HEK293 (cell line): ENCODE measurements at regions not wholly inside any gene's neighbourhood (a gene's known extent, or its start where the extent isn't known, plus 50 kb on each side); places are given as distances from the start of the nearest gene placed in this dataset.
"Not testable (repeated sequence)": the region's sequence is repeated elsewhere in the genome, so short reads cannot be mapped to it uniquely, and the experiment has no call there.

Experiments used
- CTCF ChIA-PET: fragments of 350-600 bp; formaldehyde crosslinking; extraction: SDS; loops from one replicate; lab custom pipeline; 2021; ENCODE audit warnings: antibody characterized with exemption; lab: Yijun Ruan, JAX
- POLR2A ChIA-PET: fragments of 300-600 bp; formaldehyde crosslinking; extraction: SDS; loops from one replicate; lab custom pipeline; 2020; ENCODE audit warnings: antibody characterized with exemption, inconsistent platforms; lab: Yijun Ruan, JAX
- H3K27ac ChIP-seq: fragments of 200-500 bp; sonication (Bioruptor generic); 2 replicates; pipeline ENCODE4 v1.5.1; 2014; ENCODE audit warnings: low read depth, low read length, control low read depth, inconsistent platforms; ENCODE audit errors: extremely low read depth
- H3K36me3 ChIP-seq, 2 experiments: fragments of 200-500 bp in 1 of 2; sonication (Bioruptor generic) in 1 of 2; 1 replicate in 1 of 2; 2 replicates in 1 of 2; pipeline ENCODE4 v1.5.1; 2014 to 2017; ENCODE audit warnings: inconsistent platforms in 2 of 2, low read length in 2 of 2; ENCODE audit not compliant: control insufficient read depth in 2 of 2, insufficient read depth in 1 of 2
- H3K4me1 ChIP-seq: fragments of 200-500 bp; sonication (Bioruptor generic); 2 replicates; pipeline ENCODE4 v1.5.1; 2014; ENCODE audit warnings: mild to moderate bottlenecking, low read length, inconsistent platforms; ENCODE audit not compliant: control insufficient read depth, insufficient read depth
- H3K4me3 ChIP-seq: 2 replicates; pipeline ENCODE4 v1.5.1; 2011; ENCODE audit warnings: low read depth, mild to moderate bottlenecking, control low read depth, low read length, moderate library complexity
- H3K9me3 ChIP-seq: fragments of 200-500 bp; sonication (Bioruptor generic); 2 replicates; pipeline ENCODE4 v1.5.1; 2014; ENCODE audit warnings: low read depth, low read length, inconsistent platforms; ENCODE audit not compliant: control insufficient read depth, insufficient read depth
- GLI2 ChIP-seq: fragments of 450-650 bp; formaldehyde crosslinking; IDR thresholded peaks from 2 replicates; pipeline ENCODE4; 2017; ENCODE audit warnings: missing biosample characterization, missing genetic modification characterization, low read depth, borderline replicate concordance
- GLIS1 ChIP-seq: fragments of 450-650 bp; formaldehyde crosslinking; IDR thresholded peaks from 2 replicates; pipeline ENCODE4 v1.5.1; 2016; ENCODE audit warnings: missing biosample characterization, missing genetic modification characterization
- HOXC10 ChIP-seq: sonication (generic); formaldehyde crosslinking; IDR thresholded peaks from 2 replicates; pipeline ENCODE4 v1.8.1; 2023; ENCODE audit warnings: mild to moderate bottlenecking, missing genetic modification reagents
- KLF10 ChIP-seq: fragments of 450-650 bp; IDR thresholded peaks from 2 replicates; pipeline ENCODE4 v1.5.1; 2018; ENCODE audit warnings: missing biosample characterization, mild to moderate bottlenecking, missing genetic modification characterization
- PRDM1 ChIP-seq: fragments of 450-650 bp; formaldehyde crosslinking; IDR thresholded peaks from 2 replicates; pipeline ENCODE4; 2016; ENCODE audit warnings: missing biosample characterization, missing genetic modification characterization
- REPIN1 ChIP-seq: fragments of 450-650 bp; formaldehyde crosslinking; IDR thresholded peaks from 2 replicates; pipeline ENCODE4 v1.5.1; 2017; ENCODE audit warnings: missing biosample characterization, missing genetic modification characterization, low read depth
- SETDB1 ChIP-seq: IDR thresholded peaks from one replicate; pipeline ENCODE4 v1.6.1; 2017; ENCODE audit warnings: mild to moderate bottlenecking, low read length, moderate library complexity, mixed read lengths; ENCODE audit not compliant: insufficient read length
- SP2 ChIP-seq: fragments of 450-650 bp; formaldehyde crosslinking; IDR thresholded peaks from 2 replicates; pipeline ENCODE4 v1.5.1; 2016; ENCODE audit warnings: missing biosample characterization, missing genetic modification characterization
- TRIM28 ChIP-seq: IDR thresholded peaks from 2 replicates; pipeline ENCODE4 v1.6.1; 2011; ENCODE audit warnings: low read length, control low read depth, borderline replicate concordance
- WT1 ChIP-seq: fragments of 450-650 bp; formaldehyde crosslinking; IDR thresholded peaks from 2 replicates; pipeline ENCODE4 v1.5.1; 2016; ENCODE audit warnings: missing biosample characterization, missing genetic modification characterization
- ZBTB20 ChIP-seq: fragments of 450-650 bp; formaldehyde crosslinking; IDR thresholded peaks from 2 replicates; pipeline ENCODE4 v1.5.1; 2016; ENCODE audit warnings: missing biosample characterization, missing genetic modification characterization
- ZFP3 ChIP-seq: fragments of 450-650 bp; formaldehyde crosslinking; IDR thresholded peaks from 2 replicates; pipeline ENCODE4 v1.5.1; 2016; ENCODE audit warnings: low read depth, missing biosample characterization, missing genetic modification characterization
- ZFP37 ChIP-seq: fragments of 450-650 bp; formaldehyde crosslinking; IDR thresholded peaks from 2 replicates; pipeline ENCODE4 v1.5.1; 2016; ENCODE audit warnings: missing biosample characterization, missing genetic modification characterization
- ZIC2 ChIP-seq: fragments of 450-650 bp; formaldehyde crosslinking; IDR thresholded peaks from 2 replicates; pipeline ENCODE4 v1.5.1; 2016; ENCODE audit warnings: missing biosample characterization, missing genetic modification characterization
- ZNF248 ChIP-seq: fragments of 450-650 bp; formaldehyde crosslinking; IDR thresholded peaks from 2 replicates; pipeline ENCODE4 v1.5.1; 2017; ENCODE audit warnings: missing biosample characterization, missing genetic modification characterization
- ZNF624 ChIP-seq: fragments of 450-650 bp; formaldehyde crosslinking; IDR thresholded peaks from 2 replicates; pipeline ENCODE4 v1.5.1; 2017; ENCODE audit warnings: missing biosample characterization, missing genetic modification characterization
- ZNF658 ChIP-seq: fragments of 450-650 bp; formaldehyde crosslinking; IDR thresholded peaks from 2 replicates; pipeline ENCODE4; 2016; ENCODE audit warnings: missing biosample characterization, missing genetic modification characterization
- TF ChIP-seq, protein P1 (sequence below): fragments of 450-650 bp; formaldehyde crosslinking; IDR thresholded peaks from 2 replicates; pipeline ENCODE4 v1.5.1; 2016; ENCODE audit warnings: missing biosample characterization, missing genetic modification characterization, low read depth
- TF ChIP-seq, protein P2 (sequence below): fragments of 450-650 bp; formaldehyde crosslinking; IDR thresholded peaks from 2 replicates; pipeline ENCODE4 v1.5.1; 2016; ENCODE audit warnings: missing biosample characterization, missing genetic modification characterization
- TF ChIP-seq, protein P3 (sequence below): fragments of 450-650 bp; formaldehyde crosslinking; IDR thresholded peaks from 2 replicates; pipeline ENCODE4 v1.5.1; 2017; ENCODE audit warnings: missing biosample characterization, missing genetic modification characterization

DNA sequence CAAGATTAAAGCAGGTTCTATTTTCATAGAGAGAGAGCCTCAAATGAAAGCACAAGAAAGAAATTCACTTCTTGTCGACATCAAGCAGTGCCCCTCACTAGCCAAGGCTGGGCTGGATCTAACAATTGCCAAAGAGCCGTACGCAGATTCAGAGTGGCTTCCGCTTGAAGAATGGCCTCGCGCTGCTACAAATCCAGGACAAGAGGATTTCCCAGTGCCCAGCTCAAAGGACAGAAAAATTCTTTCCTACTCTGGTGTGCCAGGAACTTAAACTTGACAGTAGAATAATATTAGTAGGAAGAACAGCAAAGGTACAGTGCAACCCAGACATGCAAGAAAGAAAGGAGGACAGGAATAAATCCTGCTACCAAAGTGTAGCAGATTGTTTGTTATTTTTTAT is 56.5 kb upstream of the PPARGC1A start:
- no peaks in the 10 kb centered on the region for H3K9me3 ChIP-seq
- ChIA-PET POLR2A (no interaction called here), CTCF (no interaction called here)
- H3K4me1 ChIP-seq: no peaks in the 10 kb centered on the region
- TF ChIP-seq ZIC2 (tag by site-specific recombination) (no peak), WT1 (no peak), ZNF658 (tag by site-specific recombination) (no peak), KLF10 (no peak), GLIS1 (tag by site-specific recombination) (no peak), ZFP37 (tag by site-specific recombination) (no peak), REPIN1 (tag by site-specific recombination) (no peak), PRDM1 (tag by site-specific recombination) (no peak), TRIM28 (no peak), ZBTB20 (tag by site-specific recombination) (no peak), ZFP3 (tag by site-specific recombination) (no peak), HOXC10 (CRISPR knock-in tag) (no peak), ZNF248 (no peak), ZNF624 (tag by site-specific recombination) (no peak), SP2 (tag by site-specific recombination) (no peak), SETDB1 (no peak), GLI2 (tag by site-specific recombination) (no peak)
- TF ChIP-seq, protein P1, sequence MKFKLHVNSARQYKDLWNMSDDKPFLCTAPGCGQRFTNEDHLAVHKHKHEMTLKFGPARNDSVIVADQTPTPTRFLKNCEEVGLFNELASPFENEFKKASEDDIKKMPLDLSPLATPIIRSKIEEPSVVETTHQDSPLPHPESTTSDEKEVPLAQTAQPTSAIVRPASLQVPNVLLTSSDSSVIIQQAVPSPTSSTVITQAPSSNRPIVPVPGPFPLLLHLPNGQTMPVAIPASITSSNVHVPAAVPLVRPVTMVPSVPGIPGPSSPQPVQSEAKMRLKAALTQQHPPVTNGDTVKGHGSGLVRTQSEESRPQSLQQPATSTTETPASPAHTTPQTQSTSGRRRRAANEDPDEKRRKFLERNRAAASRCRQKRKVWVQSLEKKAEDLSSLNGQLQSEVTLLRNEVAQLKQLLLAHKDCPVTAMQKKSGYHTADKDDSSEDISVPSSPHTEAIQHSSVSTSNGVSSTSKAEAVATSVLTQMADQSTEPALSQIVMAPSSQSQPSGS (tag by site-specific recombination): no peak
- TF ChIP-seq, protein P2, sequence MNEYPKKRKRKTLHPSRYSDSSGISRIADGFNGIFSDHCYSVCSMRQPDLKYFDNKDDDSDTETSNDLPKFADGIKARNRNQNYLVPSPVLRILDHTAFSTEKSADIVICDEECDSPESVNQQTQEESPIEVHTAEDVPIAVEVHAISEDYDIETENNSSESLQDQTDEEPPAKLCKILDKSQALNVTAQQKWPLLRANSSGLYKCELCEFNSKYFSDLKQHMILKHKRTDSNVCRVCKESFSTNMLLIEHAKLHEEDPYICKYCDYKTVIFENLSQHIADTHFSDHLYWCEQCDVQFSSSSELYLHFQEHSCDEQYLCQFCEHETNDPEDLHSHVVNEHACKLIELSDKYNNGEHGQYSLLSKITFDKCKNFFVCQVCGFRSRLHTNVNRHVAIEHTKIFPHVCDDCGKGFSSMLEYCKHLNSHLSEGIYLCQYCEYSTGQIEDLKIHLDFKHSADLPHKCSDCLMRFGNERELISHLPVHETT: no peak
- TF ChIP-seq, protein P3, sequence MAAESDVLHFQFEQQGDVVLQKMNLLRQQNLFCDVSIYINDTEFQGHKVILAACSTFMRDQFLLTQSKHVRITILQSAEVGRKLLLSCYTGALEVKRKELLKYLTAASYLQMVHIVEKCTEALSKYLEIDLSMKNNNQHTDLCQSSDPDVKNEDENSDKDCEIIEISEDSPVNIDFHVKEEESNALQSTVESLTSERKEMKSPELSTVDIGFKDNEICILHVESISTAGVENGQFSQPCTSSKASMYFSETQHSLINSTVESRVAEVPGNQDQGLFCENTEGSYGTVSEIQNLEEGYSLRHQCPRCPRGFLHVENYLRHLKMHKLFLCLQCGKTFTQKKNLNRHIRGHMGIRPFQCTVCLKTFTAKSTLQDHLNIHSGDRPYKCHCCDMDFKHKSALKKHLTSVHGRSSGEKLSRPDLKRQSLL: no peak
- no peak overlapping the region for H3K27ac ChIP-seq
- no peak overlapping the region for H3K4me3 ChIP-seq
- H3K36me3 ChIP-seq: no peaks in the 10 kb centered on the region

DNA sequence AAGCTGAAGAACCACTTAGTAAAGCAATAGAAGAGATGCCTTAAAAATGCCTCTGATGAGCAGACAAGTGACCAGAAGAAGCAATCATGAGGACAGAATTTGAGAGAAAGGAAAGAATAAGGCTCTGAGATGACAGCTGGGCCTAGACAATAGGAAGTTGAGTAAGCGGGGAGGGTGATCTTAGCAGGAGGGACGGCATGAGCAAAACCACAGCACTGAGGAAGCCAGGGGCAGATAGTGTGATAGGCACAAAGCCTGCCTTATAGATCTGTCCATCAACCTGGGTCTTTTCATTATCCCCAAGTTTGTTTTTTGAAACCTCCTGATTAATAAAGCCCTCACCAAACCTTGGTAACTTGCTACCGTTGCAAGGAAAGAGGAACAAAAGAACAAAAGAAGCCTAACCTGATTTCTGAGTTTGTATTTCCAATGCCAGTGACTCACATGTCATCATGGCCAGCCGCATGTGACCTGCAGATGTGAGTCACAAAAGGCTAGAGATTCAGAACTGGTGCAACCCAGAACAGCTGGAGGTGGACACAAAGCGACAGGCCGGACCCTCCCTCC is 55.7 kb upstream of the PPARGC1A start:
- ChIA-PET CTCF (no interaction called here), POLR2A (no interaction called here)
- Histone ChIP-seq H3K4me1 (no peaks in the 10 kb centered on the region), H3K27ac (no peak overlapping the region), H3K4me3 (no peak overlapping the region), H3K36me3 (no peaks in the 10 kb centered on the region), H3K9me3 (no peaks in the 10 kb centered on the region)
- no peak for TF ChIP-seq SETDB1

DNA sequence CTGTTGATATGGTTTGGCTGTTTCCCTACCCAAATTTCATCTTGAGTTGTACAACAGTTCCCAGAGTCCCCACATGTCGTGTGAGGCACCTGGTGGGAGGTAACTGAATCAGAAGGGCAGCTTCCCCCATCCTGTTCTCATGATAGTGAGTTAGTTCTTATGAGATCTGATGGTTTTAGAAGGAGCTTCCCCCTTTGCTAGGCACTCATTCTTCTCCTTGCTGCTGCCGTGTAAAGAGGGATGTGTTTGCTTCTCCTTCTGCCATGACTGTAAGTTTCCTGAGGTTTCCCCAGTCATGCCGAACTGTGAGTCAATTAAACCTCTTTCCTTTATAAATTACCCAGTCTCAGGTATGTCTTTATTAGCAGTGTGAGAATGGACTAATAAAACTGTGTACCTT is 54.7 kb upstream of the PPARGC1A start:
- H3K9me3 ChIP-seq, H3K27ac ChIP-seq, H3K36me3 ChIP-seq, POLR2A ChIA-PET, H3K4me1 ChIP-seq, CTCF ChIA-PET, H3K4me3 ChIP-seq: not testable (repeated sequence)
